Right lobe of liver (tissue), 4 donors: ENCODE measurements at regions not wholly inside any gene's neighbourhood (a gene's known extent, or its start where the extent isn't known, plus 50 kb on each side); places are given as distances from the start of the nearest gene placed in this dataset.

Experiments used
- POLR2A ChIP-seq: fragments of 450-650 bp; IDR thresholded peaks from one replicate; pipeline ENCODE4 v1.6.1; 2017; ENCODE audit warnings: antibody characterized with exemption, mild to moderate bottlenecking
- TF ChIP-seq, protein P1 (sequence below), 4 donors: fragments of 200-600 bp in 3 of 4; fragments of 450-650 bp in 1 of 4; IDR thresholded peaks; one replicate each; pipeline versions ENCODE4 v1.5.1 to v1.8.0; 2016 to 2022; ENCODE audit warnings: antibody characterized with exemption in 4 of 4, mild to moderate bottlenecking in 2 of 4
- donor health status: DM: no; HTN: no; CAD: no.
- donor health status: DM: no; HTN: no; CAD: no.
- donor health status: DM: no; HTN: yes; CAD: no.

DNA sequence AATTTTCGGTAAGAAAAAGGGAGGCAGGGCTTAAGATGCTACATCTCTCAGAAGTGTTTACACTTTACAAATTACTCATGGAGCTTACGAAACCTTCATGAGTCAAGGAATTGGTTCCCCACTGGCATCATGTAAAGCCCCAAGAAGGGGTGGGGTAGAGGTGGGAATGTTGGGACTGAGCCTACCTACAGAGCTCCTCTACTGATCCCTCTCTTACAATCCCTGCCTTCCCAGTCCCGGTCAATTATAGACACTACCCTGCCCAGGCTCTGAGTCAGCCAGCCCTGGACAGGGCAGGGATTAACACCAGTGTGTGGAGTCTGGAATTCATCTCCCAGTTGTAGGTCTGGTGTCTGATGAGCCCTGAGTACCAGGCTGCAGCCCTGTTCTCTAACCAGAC lies 248.9 kb downstream of the PAX3 start:
- TF ChIP-seq, protein P1, sequence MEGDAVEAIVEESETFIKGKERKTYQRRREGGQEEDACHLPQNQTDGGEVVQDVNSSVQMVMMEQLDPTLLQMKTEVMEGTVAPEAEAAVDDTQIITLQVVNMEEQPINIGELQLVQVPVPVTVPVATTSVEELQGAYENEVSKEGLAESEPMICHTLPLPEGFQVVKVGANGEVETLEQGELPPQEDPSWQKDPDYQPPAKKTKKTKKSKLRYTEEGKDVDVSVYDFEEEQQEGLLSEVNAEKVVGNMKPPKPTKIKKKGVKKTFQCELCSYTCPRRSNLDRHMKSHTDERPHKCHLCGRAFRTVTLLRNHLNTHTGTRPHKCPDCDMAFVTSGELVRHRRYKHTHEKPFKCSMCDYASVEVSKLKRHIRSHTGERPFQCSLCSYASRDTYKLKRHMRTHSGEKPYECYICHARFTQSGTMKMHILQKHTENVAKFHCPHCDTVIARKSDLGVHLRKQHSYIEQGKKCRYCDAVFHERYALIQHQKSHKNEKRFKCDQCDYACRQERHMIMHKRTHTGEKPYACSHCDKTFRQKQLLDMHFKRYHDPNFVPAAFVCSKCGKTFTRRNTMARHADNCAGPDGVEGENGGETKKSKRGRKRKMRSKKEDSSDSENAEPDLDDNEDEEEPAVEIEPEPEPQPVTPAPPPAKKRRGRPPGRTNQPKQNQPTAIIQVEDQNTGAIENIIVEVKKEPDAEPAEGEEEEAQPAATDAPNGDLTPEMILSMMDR (IDR thresholded peaks at IDR 0.05), result no peak
- TF ChIP-seq POLR2A, result no peak
